H1 (cell line): ENCODE measurements at regions not wholly inside any gene's neighbourhood (a gene's known extent, or its start where the extent isn't known, plus 50 kb on each side); places are given as distances from the start of the nearest gene placed in this dataset.

ENCODE experiments used
- CTCF ChIA-PET: fragments of 300-600 bp; sonication (Branson Sonifier 250); formaldehyde crosslinking; loops from one replicate; lab custom pipeline; 2021; ENCODE audit not compliant: partially characterized antibody; lab: Charles Lee
- POLR2A ChIA-PET: fragments of 300-600 bp; sonication (Branson Sonifier 250); formaldehyde crosslinking; loops from one replicate; lab custom pipeline; 2021; ENCODE audit warnings: inconsistent platforms; ENCODE audit not compliant: partially characterized antibody; lab: Charles Lee
- DNase-seq, 2 experiments: peaks; one replicate each; pipeline versions ENCODE4 v3.0.0 to v3.0.0-alpha.2; 2010 to 2022; ENCODE audit warnings: low spot score in 2 of 2, low read depth in 1 of 2, mixed read lengths in 1 of 2
- FAIRE-seq: peaks from 2 replicates; lab custom pipeline; 2011; peaks lifted over from hg19 to GRCh38; lab: Jason Lieb, UNC
- H2AFZ ChIP-seq: 2 replicates; pipeline ENCODE4 v1.8.1; 2012; ENCODE audit warnings: low read length, inconsistent platforms
- H2AK5ac ChIP-seq: 2 replicates; pipeline ENCODE4 v1.6.1; 2013; ENCODE audit warnings: low read depth, low read length
- H2BK120ac ChIP-seq: replicated peaks from 2 replicates; pipeline ENCODE3; 2013; ENCODE audit warnings: low read depth, low read length, inconsistent platforms
- H2BK12ac ChIP-seq: 2 replicates; pipeline ENCODE4 v1.6.1; 2013; ENCODE audit warnings: low read depth, low read length
- H2BK15ac ChIP-seq: 2 replicates; pipeline ENCODE4 v1.6.1; 2013; ENCODE audit warnings: low read length
- H2BK20ac ChIP-seq: 2 replicates; pipeline ENCODE4 v1.6.1; 2013; ENCODE audit warnings: low read length
- H2BK5ac ChIP-seq: 2 replicates; pipeline ENCODE4 v1.6.1; 2013; ENCODE audit warnings: low read depth, low read length
- H3K14ac ChIP-seq: 2 replicates; pipeline ENCODE4 v1.6.1; 2013; ENCODE audit warnings: inconsistent platforms; ENCODE audit not compliant: insufficient read length
- H3K18ac ChIP-seq: 2 replicates; pipeline ENCODE4 v1.6.1; 2013; ENCODE audit warnings: low read length; ENCODE audit errors: extremely low read depth
- H3K23ac ChIP-seq: 2 replicates; pipeline ENCODE4 v1.6.1; 2013; ENCODE audit warnings: inconsistent platforms; ENCODE audit not compliant: insufficient read length
- H3K23me2 ChIP-seq: 2 replicates; pipeline ENCODE4 v1.6.1; 2013; ENCODE audit warnings: low read depth, low read length
- H3K27ac ChIP-seq: 2 replicates; pipeline ENCODE4 v1.6.1; 2011; ENCODE audit warnings: low read depth, low read length, inconsistent platforms
- H3K27me3 ChIP-seq, 4 experiments: replicated peaks in 1 of 4; 1 replicate in 1 of 4; 2 replicates in 3 of 4; pipeline versions ENCODE4 v1.6.1 to v1.8.1; 2011 to 2013; ENCODE audit warnings: low read length in 3 of 4, mild to moderate bottlenecking in 3 of 4, inconsistent platforms in 2 of 4, mixed read lengths in 2 of 4, moderate library complexity in 1 of 4; ENCODE audit not compliant: control insufficient read depth in 3 of 4, insufficient read depth in 3 of 4; ENCODE audit errors: extremely low read depth in 1 of 4
- H3K36me3 ChIP-seq, 4 experiments: 2 replicates each; pipeline versions ENCODE4 v1.6.1 to v1.8.1; 2011 to 2013; ENCODE audit warnings: mild to moderate bottlenecking in 4 of 4, low read length in 3 of 4, moderate library complexity in 2 of 4, control low read depth in 1 of 4, inconsistent platforms in 1 of 4; ENCODE audit not compliant: insufficient read depth in 4 of 4, control insufficient read depth in 2 of 4
- H3K4ac ChIP-seq: replicated peaks from 2 replicates; pipeline ENCODE3; 2013; ENCODE audit warnings: low read length, low read depth, mixed read lengths, inconsistent platforms; ENCODE audit not compliant: insufficient read length
- H3K4me1 ChIP-seq, 4 experiments: replicated peaks in 1 of 4; 1 replicate in 1 of 4; 2 replicates in 3 of 4; pipeline versions ENCODE4 v1.6.1 to v1.8.1; 2011 to 2013; ENCODE audit warnings: low read length in 3 of 4, inconsistent platforms in 2 of 4, mixed read lengths in 1 of 4; ENCODE audit not compliant: insufficient read depth in 4 of 4, control insufficient read depth in 3 of 4
- H3K4me2 ChIP-seq, 2 experiments: 2 replicates each; pipeline versions ENCODE4 v1.6.1 to v1.8.1; 2011 to 2013; ENCODE audit warnings: low read depth in 2 of 2, low read length in 2 of 2, control low read depth in 1 of 2, inconsistent platforms in 1 of 2, mild to moderate bottlenecking in 1 of 2; ENCODE audit not compliant: insufficient read depth in 1 of 2
- H3K4me3 ChIP-seq, 4 experiments: fragments of 200-600, 300-600 bp in 1 of 4; sonication (generic), shearing (Covaris generic), sonication (Bioruptor Twin) in 1 of 4; 2 replicates each; pipeline versions ENCODE4 v1.5.1 to v1.8.1; 2011 to 2016; ENCODE audit warnings: low read length in 4 of 4, low read depth in 3 of 4, control low read depth in 2 of 4, inconsistent platforms in 2 of 4, mild to moderate bottlenecking in 2 of 4, mixed read lengths in 1 of 4, moderate library complexity in 1 of 4; ENCODE audit not compliant: insufficient read depth in 2 of 4; ENCODE audit errors: extremely low read depth in 1 of 4
- H3K56ac ChIP-seq: replicated peaks from 2 replicates; pipeline ENCODE3; 2013; ENCODE audit warnings: low read depth, mild to moderate bottlenecking, mixed read lengths, low read length, inconsistent platforms; ENCODE audit not compliant: insufficient read length
- H3K79me1 ChIP-seq: 2 replicates; pipeline ENCODE4 v1.6.1; 2013; ENCODE audit warnings: low read depth, low read length, control low read depth
- H3K79me2 ChIP-seq, 2 experiments: 2 replicates each; pipeline versions ENCODE4 v1.6.1 to v1.8.1; 2012 to 2013; ENCODE audit warnings: low read length in 2 of 2, mild to moderate bottlenecking in 2 of 2, inconsistent platforms in 1 of 2; ENCODE audit not compliant: insufficient read depth in 2 of 2, control insufficient read depth in 1 of 2
- H3K9ac ChIP-seq, 4 experiments: replicated peaks in 1 of 4; 1 replicate in 1 of 4; 2 replicates in 3 of 4; pipeline versions ENCODE4 v1.6.1 to v1.8.1; 2011 to 2013; ENCODE audit warnings: low read depth in 3 of 4, low read length in 3 of 4, control low read depth in 2 of 4, mild to moderate bottlenecking in 2 of 4, moderate library complexity in 2 of 4, inconsistent platforms in 1 of 4; ENCODE audit errors: extremely low read depth in 1 of 4
- H3K9me3 ChIP-seq, 2 experiments: 2 replicates each; pipeline versions ENCODE4 v1.6.1 to v1.8.1; 2012 to 2013; ENCODE audit warnings: mild to moderate bottlenecking in 2 of 2, moderate library complexity in 2 of 2, control low read depth in 1 of 2, inconsistent platforms in 1 of 2, low read depth in 1 of 2, low read length in 1 of 2, mixed read lengths in 1 of 2; ENCODE audit not compliant: insufficient read depth in 2 of 2
- H4K20me1 ChIP-seq, 2 experiments: replicated peaks in 1 of 2; 2 replicates each; pipeline versions ENCODE3 to v1.8.1; 2011 to 2013; ENCODE audit warnings: inconsistent platforms in 2 of 2, low read length in 2 of 2, mild to moderate bottlenecking in 1 of 2; ENCODE audit not compliant: insufficient read depth in 2 of 2, control insufficient read depth in 1 of 2
- H4K5ac ChIP-seq: 2 replicates; pipeline ENCODE4 v1.6.1; 2013; ENCODE audit warnings: low read length, low read depth, mixed read lengths, inconsistent platforms; ENCODE audit not compliant: insufficient read length
- H4K8ac ChIP-seq: 2 replicates; pipeline ENCODE4 v1.8.0; 2013; ENCODE audit warnings: mild to moderate bottlenecking, moderate library complexity, low read length, inconsistent platforms; ENCODE audit not compliant: insufficient read depth; ENCODE audit errors: extremely low read depth
- H4K91ac ChIP-seq: replicated peaks from 2 replicates; pipeline ENCODE3; 2013; ENCODE audit warnings: low read length, mixed read lengths, inconsistent platforms; ENCODE audit not compliant: insufficient read length
- CBX5 ChIP-seq: fragments of 300-800, 300-1000 bp; sonication (generic); IDR thresholded peaks from 2 replicates; pipeline ENCODE4 v1.7.1; 2016; ENCODE audit warnings: antibody characterized with exemption, low read length, low read depth
- CBX8 ChIP-seq: fragments of 300-800, 300-1000 bp; sonication (generic); IDR thresholded peaks from 2 replicates; pipeline ENCODE4 v1.7.1; 2016; ENCODE audit warnings: low read depth, low read length, borderline replicate concordance
- CEBPB ChIP-seq: IDR thresholded peaks from 2 replicates; pipeline ENCODE4 v1.6.1; 2012; ENCODE audit warnings: low read depth, low read length
- CHD2 ChIP-seq: IDR thresholded peaks from 2 replicates; pipeline ENCODE4 v1.6.1; 2012; ENCODE audit warnings: low read length, improper control_type of control experiment
- EP300 ChIP-seq, 2 experiments: IDR thresholded peaks; 1 replicate in 1 of 2; 2 replicates in 1 of 2; pipeline ENCODE4 v1.6.1; 2011 to 2012; ENCODE audit warnings: low read depth in 2 of 2, low read length in 2 of 2, mild to moderate bottlenecking in 2 of 2, borderline replicate concordance in 1 of 2, inconsistent platforms in 1 of 2, moderate library complexity in 1 of 2
- GABPA ChIP-seq: IDR thresholded peaks from 2 replicates; pipeline ENCODE4 v1.6.1; 2011; ENCODE audit warnings: mild to moderate bottlenecking, low read length, moderate library complexity, borderline replicate concordance; ENCODE audit not compliant: insufficient read depth
- GTF2F1 ChIP-seq: IDR thresholded peaks from 2 replicates; pipeline ENCODE4 v1.6.1; 2012; ENCODE audit warnings: low read depth, low read length, improper control_type of control experiment, borderline replicate concordance
- JUN ChIP-seq: IDR thresholded peaks from 2 replicates; pipeline ENCODE4 v1.6.1; 2011; ENCODE audit warnings: low read depth, mild to moderate bottlenecking, improper control_type of control experiment, low read length
- KDM5A ChIP-seq: fragments of 200-600 bp; IDR thresholded peaks from 2 replicates; pipeline ENCODE4 v1.7.1; 2012; ENCODE audit warnings: mild to moderate bottlenecking, low read length, inconsistent platforms, mixed read lengths
- POLR2AphosphoS5 ChIP-seq: IDR thresholded peaks from 2 replicates; pipeline ENCODE4 v1.6.1; 2011; ENCODE audit warnings: low read depth, low read length
- RAD21 ChIP-seq, 2 experiments: IDR thresholded peaks in 1 of 2; conservative IDR thresholded peaks in 1 of 2; 2 replicates each; pipeline ENCODE4 v1.6.1; 2011; ENCODE audit warnings: low read depth in 2 of 2, low read length in 2 of 2, improper control_type of control experiment in 1 of 2, inconsistent platforms in 1 of 2, mild to moderate bottlenecking in 1 of 2, moderate library complexity in 1 of 2
- RFX5 ChIP-seq: IDR thresholded peaks from 2 replicates; pipeline ENCODE4 v1.6.1; 2011; ENCODE audit warnings: low read depth, low read length, improper control_type of control experiment, borderline replicate concordance
- SP2 ChIP-seq: IDR thresholded peaks from 2 replicates; pipeline ENCODE4 v1.6.1; 2012; ENCODE audit warnings: mild to moderate bottlenecking, low read length, inconsistent platforms
- TCF12 ChIP-seq: IDR thresholded peaks from 2 replicates; pipeline ENCODE4 v1.6.1; 2011; ENCODE audit warnings: low read depth, mild to moderate bottlenecking, low read length
- WGBS, 2 experiments: shearing (Covaris generic) in 1 of 2; methylation state at CpG; one replicate each; pipeline versions ENCODE4 v1.1.6 to v1.1.7; 2013 to 2015; ENCODE audit warnings: low lambda C conversion rate in 2 of 2, mixed read lengths in 2 of 2, inconsistent platforms in 1 of 2, low coverage in 1 of 2, missing lambda C conversion rate in 1 of 2; ENCODE audit not compliant: insufficient replicate concordance in 2 of 2, insufficient coverage in 1 of 2, insufficient read length in 1 of 2; ENCODE audit errors: extremely low coverage in 1 of 2, missing lambda C conversion rate in 1 of 2; 5-methylcytosine and 5-hydroxymethylcytosine counted together

DNA sequence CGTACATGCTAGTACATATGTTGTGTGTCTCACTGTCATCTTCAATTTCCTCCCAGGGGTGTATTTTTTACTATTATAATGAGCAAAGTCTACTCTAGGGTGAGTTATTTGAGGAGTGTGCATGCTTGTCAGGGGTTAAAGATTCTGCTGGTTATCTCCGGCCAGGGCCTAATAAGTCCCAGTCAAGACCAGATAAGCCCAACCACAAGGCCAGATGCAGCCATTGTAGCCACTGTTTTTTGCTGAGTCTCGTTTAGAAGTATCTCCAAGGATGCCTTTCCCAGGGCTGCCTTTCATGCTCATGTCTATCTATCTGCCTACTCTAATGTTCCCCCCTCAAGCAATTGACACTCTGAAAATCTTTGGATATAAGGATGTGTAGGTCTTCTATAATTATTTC lies 300.5 kb downstream of the IPO8 start:
- H4K8ac ChIP-seq, result no peak overlapping the region
- no peak overlapping the region for H4K5ac ChIP-seq
- H3K4me3 ChIP-seq, result no peak overlapping the region
- no peak overlapping the region for H3K14ac ChIP-seq
- no peak overlapping the region for H2BK12ac ChIP-seq
- no peak for DNase-seq
- no peak overlapping the region for H3K56ac ChIP-seq
- no peak overlapping the region for H3K4ac ChIP-seq
- H3K18ac ChIP-seq, result no peak overlapping the region
- H2AK5ac ChIP-seq, result no peak overlapping the region
- H3K27me3 ChIP-seq, result no peaks in the 10 kb centered on the region
- no peak overlapping the region for H3K9ac ChIP-seq
- no peak overlapping the region for H2AFZ ChIP-seq
- no peaks in the 10 kb centered on the region for H3K4me1 ChIP-seq
- no peak overlapping the region for H4K91ac ChIP-seq
- no peak overlapping the region for H2BK5ac ChIP-seq
- CTCF ChIA-PET, result no interaction called here
- no peak overlapping the region for H3K27ac ChIP-seq
- no peaks in the 10 kb centered on the region; a peak in 1 of 8 replicates for H3K36me3 ChIP-seq
- H3K79me2 ChIP-seq, result no peaks in the 10 kb centered on the region
- H3K23me2 ChIP-seq, result no peaks in the 10 kb centered on the region
- H3K79me1 ChIP-seq, result no peaks in the 10 kb centered on the region
- H3K9me3 ChIP-seq, result peaks cover 55 to 66% of the 10 kb centered on the region in 2 experiments
- H2BK120ac ChIP-seq, result no peak overlapping the region
- H2BK15ac ChIP-seq, result no peak overlapping the region
- no peak overlapping the region for H3K23ac ChIP-seq
- POLR2A ChIA-PET, result no interaction called here
- WGBS, 2 experiments, result 61% methylated on average over 3 of the region's 3 CpGs; no CpG with 5 or more reads in 1 of the 2 experiments
- no peak overlapping the region for H2BK20ac ChIP-seq
- H3K4me2 ChIP-seq, result no peak overlapping the region
- TF ChIP-seq RAD21 (IDR thresholded peaks at IDR 0.05 in 1 of 2, conservative IDR thresholded peaks at IDR 0.05 in 1 of 2; ENCODE audit: low read depth in 2 of 2, low read length in 2 of 2) (no peak), SP2 (no peak), CBX8 (no peak), GABPA (no peak), GTF2F1 (no peak), JUN (no peak), CHD2 (no peak), KDM5A (no peak), TCF12 (no peak), EP300 (IDR thresholded peaks at IDR 0.05; ENCODE audit: borderline replicate concordance in 1 of 2, low read depth in 2 of 2, low read length in 2 of 2) (no peak), RFX5 (no peak), CEBPB (no peak), CBX5 (no peak), POLR2AphosphoS5 (no peak)
- FAIRE-seq, result no peak
- H4K20me1 ChIP-seq, result no peaks in the 10 kb centered on the region
